GM23248 (cell line): ENCODE measurements at regions not wholly inside any gene's neighbourhood (a gene's known extent, or its start where the extent isn't known, plus 50 kb on each side); places are given as distances from the start of the nearest gene placed in this dataset.
A peak's percentile ranks its signal among the peaks of the same experiment; 100 is the strongest.
"Not testable (repeated sequence)": the region's sequence is repeated elsewhere in the genome, so short reads cannot be mapped to it uniquely, and the experiment has no call there.

Experiments used
- DNase-seq: peaks from one replicate; pipeline ENCODE4 v3.0.0-alpha.2; 2015
- H2AFZ ChIP-seq: fragments of 200-600 bp; sonication (generic); 2 replicates; pipeline ENCODE4 v1.6.1; 2016; ENCODE audit warnings: antibody characterized with exemption
- H3F3A ChIP-seq: fragments of 200-600 bp; sonication (generic); 2 replicates; pipeline ENCODE4 v1.6.1; 2016; ENCODE audit warnings: mild to moderate bottlenecking, antibody characterized with exemption, mixed run types; ENCODE audit not compliant: insufficient read depth
- H3K27ac ChIP-seq: fragments of 200-600 bp; sonication (generic); 2 replicates; pipeline ENCODE4 v1.5.1; 2016; ENCODE audit warnings: mild to moderate bottlenecking
- H3K27me3 ChIP-seq: fragments of 200-600 bp; sonication (generic); replicated peaks from 2 replicates; pipeline ENCODE4 v1.6.1; 2016; ENCODE audit warnings: mild to moderate bottlenecking; ENCODE audit not compliant: insufficient read depth
- H3K36me3 ChIP-seq: fragments of 200-600 bp; sonication (generic); 2 replicates; pipeline ENCODE4 v1.6.1; 2016; ENCODE audit warnings: low read depth, mild to moderate bottlenecking
- H3K4me1 ChIP-seq: fragments of 200-600 bp; sonication (generic); 2 replicates; pipeline ENCODE4 v1.6.1; 2016; ENCODE audit warnings: mild to moderate bottlenecking; ENCODE audit not compliant: insufficient read depth
- H3K4me2 ChIP-seq: fragments of 200-600 bp; sonication (generic); one replicate; pipeline ENCODE4 v1.6.1; 2016; ENCODE audit warnings: mild to moderate bottlenecking; ENCODE audit not compliant: unreplicated experiment
- H3K4me3 ChIP-seq: fragments of 200-600 bp; sonication (generic); 2 replicates; pipeline ENCODE4 v1.5.1; 2016; ENCODE audit warnings: mild to moderate bottlenecking
- H3K79me2 ChIP-seq: fragments of 200-600 bp; sonication (generic); 2 replicates; pipeline ENCODE4 v1.6.1; 2016; ENCODE audit warnings: mild to moderate bottlenecking; ENCODE audit not compliant: insufficient read depth
- H3K9ac ChIP-seq: fragments of 200-600 bp; sonication (generic); 2 replicates; pipeline ENCODE4 v1.6.1; 2016; ENCODE audit warnings: mild to moderate bottlenecking
- H3K9me2 ChIP-seq: fragments of 200-600 bp; sonication (generic); 2 replicates; pipeline ENCODE4 v1.6.1; 2016; ENCODE audit warnings: mixed run types, mild to moderate bottlenecking, moderate library complexity; ENCODE audit not compliant: insufficient read depth
- H3K9me3 ChIP-seq: fragments of 200-600 bp; sonication (generic); one replicate; pipeline ENCODE4 v1.6.1; 2017; ENCODE audit warnings: low read depth
- H4K20me1 ChIP-seq: fragments of 200-600 bp; sonication (generic); 2 replicates; pipeline ENCODE4 v1.6.0; 2016; ENCODE audit not compliant: insufficient read depth
- EZH2 ChIP-seq: fragments of 200-600 bp; sonication (generic); IDR thresholded peaks from 2 replicates; pipeline ENCODE4 v1.6.1; 2018; ENCODE audit warnings: antibody characterized with exemption, mild to moderate bottlenecking; ENCODE audit not compliant: insufficient read depth, poor library complexity, severe bottlenecking
- EZH2phosphoT487 ChIP-seq: fragments of 200-600 bp; sonication (generic); IDR thresholded peaks from 2 replicates; pipeline ENCODE4 v1.6.1; 2018; ENCODE audit warnings: antibody characterized with exemption, moderate library complexity, mild to moderate bottlenecking, low read depth; ENCODE audit not compliant: insufficient read depth
- WGBS, 2 experiments: methylation state at CpG; one replicate each; pipeline ENCODE4 v1.1.6; 2015 to 2017; ENCODE audit warnings: low lambda C conversion rate in 2 of 2, low coverage in 1 of 2; ENCODE audit errors: missing lambda C conversion rate in 2 of 2; 5-methylcytosine and 5-hydroxymethylcytosine counted together
- in situ Hi-C: fragments of 300-500 bp; cut with MboI; formaldehyde crosslinking; loops from 2 replicates; pipeline ENCODE4 v1.15.0; 2020

DNA sequence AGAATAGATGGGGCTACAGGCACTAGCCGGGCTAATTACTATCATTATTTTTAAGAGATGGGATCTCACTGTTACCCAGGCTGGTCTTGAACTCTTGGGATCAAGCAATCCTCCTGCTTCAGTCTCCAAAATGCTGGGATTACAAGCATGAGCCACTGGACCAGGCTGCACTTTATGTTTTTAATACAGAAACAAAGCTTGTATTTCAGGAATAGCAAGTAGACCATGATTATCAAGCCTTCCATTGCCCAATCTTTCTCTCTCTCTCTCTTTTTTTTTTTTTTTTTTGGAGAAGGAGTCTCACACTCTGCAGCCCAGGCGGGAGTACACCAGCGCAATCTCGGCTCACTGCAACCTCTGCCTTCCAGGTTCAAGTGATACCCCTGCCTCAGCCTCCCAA lies 75.4 kb downstream of the MDH2 start:
- Histone ChIP-seq H3K4me2 (no peak overlapping the region), H3K27me3 (no peaks in the 10 kb centered on the region), H3F3A (no peaks in the 10 kb centered on the region), H3K9me3 (no peaks in the 10 kb centered on the region), H3K9ac (no peak overlapping the region), H3K27ac (no peak overlapping the region), H3K4me3 (no peak overlapping the region), H4K20me1 (no peaks in the 10 kb centered on the region), H3K36me3 (no peaks in the 10 kb centered on the region), H3K9me2 (no peaks in the 10 kb centered on the region), H3K4me1 (peaks cover 8% of the 10 kb centered on the region; the same call in 1 of the 2 replicates), H2AFZ (no peak overlapping the region), H3K79me2 (no peaks in the 10 kb centered on the region)
- WGBS, 2 experiments: 88 to 94% methylated on average over 4 of the region's 4 CpGs
- TF ChIP-seq EZH2phosphoT487: no peak
- no peak for TF ChIP-seq EZH2
- DNase-seq: no peak
- in situ Hi-C loops: no loop called here

DNA sequence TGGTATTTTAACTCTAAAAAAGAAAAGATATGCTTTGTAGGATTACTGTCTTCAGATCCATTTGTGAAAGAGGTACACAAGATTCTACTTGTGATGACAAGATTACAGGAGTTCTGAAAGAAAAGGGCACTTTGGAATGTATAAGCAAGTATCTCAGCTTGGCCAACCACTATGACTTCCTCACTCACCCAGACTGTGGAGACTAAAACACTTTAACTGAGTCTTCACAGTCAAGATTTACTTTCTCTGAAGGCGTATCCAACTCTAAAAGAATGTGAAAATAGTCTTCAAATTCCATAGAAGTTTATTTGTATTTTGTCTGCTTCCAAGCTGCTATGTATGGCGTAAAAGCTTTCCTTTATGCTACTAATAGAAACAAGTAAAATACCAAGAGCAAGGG lies 76.1 kb upstream of the SRRM3 start:
- Histone ChIP-seq H2AFZ (no peak overlapping the region), H3K36me3 (no peaks in the 10 kb centered on the region), H3F3A (peaks cover 12% of the 10 kb centered on the region), H3K79me2 (no peaks in the 10 kb centered on the region), H3K9me2 (no peaks in the 10 kb centered on the region), H3K27ac (no peak overlapping the region), H3K9me3 (no peaks in the 10 kb centered on the region), H3K4me2 (no peak overlapping the region), H3K4me3 (no peak overlapping the region), H3K9ac (no peak overlapping the region), H3K27me3 (no peaks in the 10 kb centered on the region), H4K20me1 (no peaks in the 10 kb centered on the region), H3K4me1 (peaks cover 19% of the 10 kb centered on the region)
- 83 to 84% methylated on average over 2 of the region's 2 CpGs for WGBS, 2 experiments
- TF ChIP-seq EZH2phosphoT487 (no peak), EZH2 (no peak)
- DNase-seq: no peak
- in situ Hi-C loops: no loop called here

DNA sequence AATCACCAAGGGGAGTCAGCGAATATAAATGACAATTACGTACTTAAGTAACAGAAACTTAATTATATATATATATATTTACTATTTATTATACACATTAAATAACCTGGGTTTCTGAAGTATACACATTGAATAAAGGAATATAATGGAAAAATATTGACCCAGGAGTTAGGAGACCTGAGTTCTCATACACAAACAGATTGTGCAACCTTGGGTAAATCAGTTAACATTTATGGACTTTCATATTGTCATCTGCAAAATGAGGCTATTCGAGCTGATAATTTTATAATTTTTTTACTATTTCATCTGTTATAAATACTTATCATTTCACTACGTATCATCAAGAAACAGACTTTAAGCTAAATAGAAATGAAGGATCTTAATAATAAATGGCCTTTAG lies 75.1 kb upstream of the SRRM3 start:
- in situ Hi-C loops: no loop called here
- H2AFZ ChIP-seq: no peak overlapping the region
- H3K4me2 ChIP-seq: no peak overlapping the region
- H4K20me1 ChIP-seq: no peaks in the 10 kb centered on the region
- H3K9me2 ChIP-seq: no peaks in the 10 kb centered on the region
- H3K9me3 ChIP-seq: no peaks in the 10 kb centered on the region
- no peak overlapping the region for H3K9ac ChIP-seq
- no peak for DNase-seq
- H3K36me3 ChIP-seq: no peaks in the 10 kb centered on the region
- no peak for TF ChIP-seq EZH2phosphoT487
- no peak for TF ChIP-seq EZH2
- H3K27ac ChIP-seq: no peak overlapping the region
- WGBS, 2 experiments: 85 to 89% methylated on average over 4 of the region's 4 CpGs
- no peaks in the 10 kb centered on the region for H3K79me2 ChIP-seq
- H3K4me3 ChIP-seq: no peak overlapping the region
- no peaks in the 10 kb centered on the region for H3K27me3 ChIP-seq
- H3F3A ChIP-seq: peaks cover 12% of the 10 kb centered on the region
- H3K4me1 ChIP-seq: peaks cover 19% of the 10 kb centered on the region

DNA sequence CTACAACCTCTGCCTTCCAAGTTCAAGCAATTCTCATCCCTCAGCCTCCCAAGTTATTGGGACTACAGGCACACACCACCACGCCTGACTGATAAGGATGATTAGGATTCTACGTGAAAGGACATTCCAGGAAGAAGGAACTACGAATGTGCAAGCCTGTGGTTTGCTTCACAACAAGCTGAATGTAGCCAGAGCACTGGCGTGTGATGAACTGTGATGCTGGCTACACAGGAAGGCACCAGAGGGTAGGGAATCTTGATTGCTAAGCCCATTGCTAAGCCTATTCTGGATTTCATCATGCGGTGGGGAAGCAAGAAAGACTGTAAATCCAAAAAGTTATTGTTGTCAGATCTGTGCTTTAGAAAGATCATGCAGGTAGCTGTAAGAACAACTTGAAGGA lies 72.3 kb upstream of the SRRM3 start:
- Histone ChIP-seq H3F3A (peaks cover 12% of the 10 kb centered on the region), H3K36me3 (no peaks in the 10 kb centered on the region), H3K9me3 (no peaks in the 10 kb centered on the region), H3K79me2 (no peaks in the 10 kb centered on the region), H3K27me3 (no peaks in the 10 kb centered on the region), H4K20me1 (no peaks in the 10 kb centered on the region), H3K4me2 (peak overlapping the region; percentile 67), H3K4me3 (peak overlapping the region; percentile 27; the same call in 1 of the 2 replicates), H3K27ac (peak overlapping the region; percentile 70), H3K9me2 (no peaks in the 10 kb centered on the region), H3K9ac (peak overlapping the region; percentile 55), H2AFZ (peak overlapping the region; percentile 67), H3K4me1 (peaks cover 12% of the 10 kb centered on the region)
- no peak for TF ChIP-seq EZH2
- TF ChIP-seq EZH2phosphoT487: no peak
- in situ Hi-C loops: no loop called here
- peak; percentile 55 for DNase-seq
- WGBS, 2 experiments: 50 to 54% methylated on average over 5 of the region's 5 CpGs

DNA sequence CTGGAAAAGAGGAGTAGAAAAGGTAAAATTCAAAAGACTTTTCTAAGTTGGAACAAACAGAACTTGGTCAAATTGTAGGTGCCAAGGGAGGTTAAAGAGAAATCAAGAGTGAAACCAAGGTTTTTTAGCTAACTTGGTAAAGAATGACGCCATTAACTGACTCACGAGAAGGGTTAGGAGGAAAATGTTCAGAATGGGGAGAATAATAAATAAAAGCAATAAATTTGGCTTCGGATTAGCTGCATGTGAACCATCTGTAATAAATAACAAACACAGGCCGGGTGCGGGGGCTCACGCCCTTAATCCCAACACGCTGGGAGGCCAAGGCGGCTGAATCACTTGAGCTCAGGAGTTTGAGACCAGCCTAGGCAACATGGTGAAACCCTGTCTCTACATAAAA lies 71.9 kb upstream of the SRRM3 start:
- H3K27me3 ChIP-seq: no peaks in the 10 kb centered on the region; the same call in 1 of the 2 replicates
- in situ Hi-C loops: no loop called here
- H3K27ac ChIP-seq: peak overlapping the region; percentile 70
- H3K79me2 ChIP-seq: no peaks in the 10 kb centered on the region
- peak overlapping the region; percentile 67 for H2AFZ ChIP-seq
- H3K36me3 ChIP-seq: no peaks in the 10 kb centered on the region
- no peaks in the 10 kb centered on the region for H3K9me2 ChIP-seq
- H3K4me3 ChIP-seq: peak overlapping the region; percentile 27; the same call in 1 of the 2 replicates
- peak overlapping the region; percentile 55 for H3K9ac ChIP-seq
- no peaks in the 10 kb centered on the region for H3K9me3 ChIP-seq
- 10 to 13% methylated on average over 8 of the region's 8 CpGs for WGBS, 2 experiments
- TF ChIP-seq EZH2phosphoT487 (no peak), EZH2 (no peak)
- peak overlapping the region; percentile 67 for H3K4me2 ChIP-seq
- DNase-seq: peak; percentile 66
- H3F3A ChIP-seq: peaks cover 12% of the 10 kb centered on the region
- peaks cover 12% of the 10 kb centered on the region for H3K4me1 ChIP-seq
- no peaks in the 10 kb centered on the region for H4K20me1 ChIP-seq

DNA sequence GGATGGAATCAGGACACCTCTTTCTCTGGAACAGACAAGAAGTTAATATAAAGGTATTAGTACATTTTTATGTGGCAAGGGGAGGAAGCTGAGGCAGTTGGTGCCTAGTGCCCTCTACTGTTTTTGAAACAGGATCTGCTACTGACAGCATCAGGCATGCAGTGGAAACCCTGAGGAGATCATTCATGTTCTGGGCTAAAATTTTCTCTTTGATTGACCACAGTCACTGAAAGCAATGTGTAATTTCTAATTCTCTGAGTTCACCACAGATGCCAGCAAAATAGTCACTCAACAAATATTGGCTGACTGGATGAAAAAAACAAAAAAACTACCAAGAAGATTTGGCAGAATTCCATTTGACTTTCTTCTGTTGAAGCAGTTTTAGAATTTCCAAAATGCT lies 71.0 kb upstream of the SRRM3 start:
- H3K9me3 ChIP-seq, H4K20me1 ChIP-seq, H3K79me2 ChIP-seq, H3K27ac ChIP-seq, H3K36me3 ChIP-seq, H3K4me3 ChIP-seq, H3K4me2 ChIP-seq, H3K27me3 ChIP-seq, in situ Hi-C loops, H3K9me2 ChIP-seq: not testable (repeated sequence)
- Histone ChIP-seq H3K4me1 (peaks cover 12% of the 10 kb centered on the region), H3F3A (peaks cover 12% of the 10 kb centered on the region), H3K9ac (peak overlapping the region; percentile 55; the same call in 1 of the 2 replicates), H2AFZ (peak overlapping the region; percentile 67)
- peak; percentile 70 for DNase-seq

DNA sequence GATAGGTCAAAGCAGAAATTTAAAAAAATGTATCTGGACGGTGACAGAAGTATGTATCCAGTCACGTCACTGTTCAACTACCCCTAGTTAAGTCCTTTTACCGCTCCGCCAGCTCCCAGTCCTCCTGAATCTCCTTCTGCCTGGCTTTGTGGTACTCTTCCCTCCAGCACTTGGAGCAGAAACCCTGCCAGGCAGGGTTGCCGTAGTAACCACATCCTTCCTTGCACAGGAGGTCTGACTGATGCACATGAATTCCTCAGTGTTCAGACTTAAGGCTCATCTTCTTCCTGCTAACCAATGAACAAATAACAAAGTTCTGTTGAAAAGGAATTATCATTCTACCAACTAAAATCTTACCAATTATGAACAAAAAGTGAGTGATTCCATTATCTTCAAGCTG lies 69.8 kb upstream of the SRRM3 start:
- H4K20me1 ChIP-seq, in situ Hi-C loops, H3K9me2 ChIP-seq, H3K4me3 ChIP-seq, DNase-seq, H3K9me3 ChIP-seq, H2AFZ ChIP-seq, H3K9ac ChIP-seq, H3K27ac ChIP-seq, H3K79me2 ChIP-seq, H3K27me3 ChIP-seq, H3K36me3 ChIP-seq, H3K4me2 ChIP-seq: not testable (repeated sequence)
- WGBS, 2 experiments: 74 to 77% methylated on average over 5 of the region's 5 CpGs
- Histone ChIP-seq H3F3A (peaks cover 12% of the 10 kb centered on the region), H3K4me1 (peaks cover 12% of the 10 kb centered on the region)
